ENCODE measurements at regions not wholly inside any gene's neighbourhood (a gene's known extent, or its start where the extent isn't known, plus 50 kb on each side); places are given as distances from the start of the nearest gene placed in this dataset.

GRCh38 chr6:112979830-112980229 is 632.7 kb downstream of the RFPL4B start:
- peak; percentile 50 for DNase-seq (ENCODE audit: low read depth, low spot score)
- TF ChIP-seq POLR2AphosphoS5 (IDR thresholded peaks at IDR 0.05; ENCODE audit: borderline replicate concordance, low read depth, low read length) = no peak

DNA sequence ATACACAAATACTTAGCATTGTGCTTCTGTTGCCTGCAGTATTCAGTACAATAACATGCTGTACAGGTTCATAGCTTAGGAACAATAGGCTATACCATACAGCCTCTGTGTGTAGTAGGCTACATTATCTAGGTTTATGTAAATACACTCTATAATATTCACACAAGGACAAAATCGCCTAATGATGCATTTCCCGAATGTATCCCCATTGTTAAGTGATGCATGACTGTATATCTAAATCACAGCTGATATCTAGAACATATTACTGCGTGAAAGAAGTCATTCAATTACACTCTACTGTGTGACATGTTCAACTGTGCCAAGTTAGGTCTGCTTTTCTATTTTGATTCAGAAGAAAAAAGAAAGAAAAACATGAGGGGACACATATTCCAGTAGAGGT is 633.5 kb downstream of the RFPL4B start:
- H3K9ac ChIP-seq (ENCODE audit: insufficient read length) = no peak overlapping the region
- H3K27ac ChIP-seq = no peak overlapping the region
- no peak for TF ChIP-seq EZH2 (IDR thresholded peaks at IDR 0.05)
- TF ChIP-seq FOXP2 (optimal IDR thresholded peaks at IDR 0.05; ENCODE audit: control extremely low read depth, extremely low read length, insufficient read depth) = no peak
- TF ChIP-seq POLR2AphosphoS5 (IDR thresholded peaks at IDR 0.05; ENCODE audit: borderline replicate concordance, low read depth, low read length) = no peak
- H3K9me3 ChIP-seq (ENCODE audit: low read depth, low read length) = no peaks in the 10 kb centered on the region
- no peak overlapping the region for H3K4me3 ChIP-seq
- H3K36me3 ChIP-seq (ENCODE audit: insufficient read depth, low read length) = no peaks in the 10 kb centered on the region
- no peak for DNase-seq (ENCODE audit: low read depth, low spot score)

More at GRCh38 chr6:112979830-112980229, 632.7 kb downstream of the RFPL4B start:
- no peak overlapping the region for H3K27ac ChIP-seq
- no peak overlapping the region for H3K4me3 ChIP-seq
- no peak overlapping the region for H3K9ac ChIP-seq (ENCODE audit: insufficient read length)
- H3K9me3 ChIP-seq (ENCODE audit: low read depth, low read length) = no peaks in the 10 kb centered on the region
- H3K36me3 ChIP-seq (ENCODE audit: insufficient read depth, low read length) = no peaks in the 10 kb centered on the region

DNA sequence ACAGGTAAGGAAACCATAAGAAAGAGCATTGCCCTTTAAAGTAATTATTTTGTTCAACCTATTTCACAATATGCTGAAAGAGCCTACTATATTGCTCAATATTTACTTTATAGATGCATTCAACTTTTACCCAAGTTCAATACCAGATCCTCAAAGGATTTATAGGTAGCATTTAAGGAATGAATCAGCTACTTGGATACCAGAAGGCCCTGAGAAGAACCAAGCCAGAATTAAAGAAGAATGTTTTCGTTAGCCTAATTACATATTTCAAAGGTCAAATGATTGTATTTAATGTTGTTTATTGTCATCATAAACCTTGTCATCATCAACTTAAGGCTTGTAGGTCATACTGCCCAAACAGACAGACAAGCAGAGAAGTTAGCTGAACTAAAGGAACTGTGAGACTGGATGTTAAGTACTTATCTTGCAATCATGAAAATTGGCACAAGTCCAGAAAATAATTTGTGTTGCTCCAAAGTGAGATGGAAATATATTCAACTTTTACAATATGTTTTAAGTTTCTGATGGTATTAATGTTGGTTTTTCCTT is 636.7 kb downstream of the RFPL4B start:
- no peaks in the 10 kb centered on the region for H3K9me3 ChIP-seq (ENCODE audit: low read depth, low read length)
- H3K9ac ChIP-seq (ENCODE audit: insufficient read length) = no peak overlapping the region
- no peak for TF ChIP-seq POLR2AphosphoS5 (IDR thresholded peaks at IDR 0.05; ENCODE audit: borderline replicate concordance, low read depth, low read length)
- no peak for TF ChIP-seq FOXP2 (optimal IDR thresholded peaks at IDR 0.05; ENCODE audit: control extremely low read depth, extremely low read length, insufficient read depth)
- TF ChIP-seq EZH2 (IDR thresholded peaks at IDR 0.05) = no peak
- H3K36me3 ChIP-seq (ENCODE audit: insufficient read depth, low read length) = no peaks in the 10 kb centered on the region
- H3K4me3 ChIP-seq = no peak overlapping the region
- DNase-seq (ENCODE audit: low read depth, low spot score) = no peak
- no peak overlapping the region for H3K27ac ChIP-seq

DNA sequence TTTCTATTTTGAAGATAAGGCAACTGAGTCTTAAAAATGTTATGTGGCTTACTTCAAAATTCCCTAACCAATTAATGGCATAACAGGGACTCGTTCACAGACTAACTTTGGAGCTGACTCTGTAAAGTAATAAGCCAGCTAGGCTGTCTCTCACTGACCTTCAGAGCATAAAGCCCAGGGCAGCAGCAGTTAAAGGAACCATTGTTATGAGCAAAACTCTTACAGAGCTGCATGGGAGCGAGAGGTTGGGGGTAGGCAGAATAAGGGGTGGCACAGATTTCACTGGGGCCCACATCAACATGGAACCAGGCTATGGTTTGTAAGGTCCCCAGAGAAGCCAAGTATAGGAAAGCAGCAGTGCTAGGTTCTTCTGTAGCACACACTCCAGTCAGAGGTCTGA is 637.8 kb downstream of the RFPL4B start:
- Histone ChIP-seq H3K9ac (ENCODE audit: insufficient read length) (no peak overlapping the region), H3K4me3 (no peak overlapping the region), H3K9me3 (ENCODE audit: low read depth, low read length) (no peaks in the 10 kb centered on the region), H3K36me3 (ENCODE audit: insufficient read depth, low read length) (no peaks in the 10 kb centered on the region), H3K27ac (no peak overlapping the region)
- TF ChIP-seq FOXP2 (optimal IDR thresholded peaks at IDR 0.05; ENCODE audit: control extremely low read depth, extremely low read length, insufficient read depth) (no peak), POLR2AphosphoS5 (IDR thresholded peaks at IDR 0.05; ENCODE audit: borderline replicate concordance, low read depth, low read length) (no peak), EZH2 (IDR thresholded peaks at IDR 0.05) (no peak)
- DNase-seq (ENCODE audit: low read depth, low spot score) = no peak

GRCh38 chr6:112986321-112986720 is 639.2 kb downstream of the RFPL4B start:
- Histone ChIP-seq H3K27ac (0 out of 2 replicates have a peak overlapping the region, but pooled peaks have one; percentile 8), H3K4me3 (no peak overlapping the region), H3K36me3 (ENCODE audit: insufficient read depth, low read length) (no peaks in the 10 kb centered on the region), H3K9ac (ENCODE audit: insufficient read length) (no peak overlapping the region), H3K9me3 (ENCODE audit: low read depth, low read length) (no peaks in the 10 kb centered on the region)
- no peak for DNase-seq (ENCODE audit: low read depth, low spot score)
- no peak for TF ChIP-seq POLR2AphosphoS5 (IDR thresholded peaks at IDR 0.05; ENCODE audit: borderline replicate concordance, low read depth, low read length)
- no peak for TF ChIP-seq FOXP2 (optimal IDR thresholded peaks at IDR 0.05; ENCODE audit: control extremely low read depth, extremely low read length, insufficient read depth)
- TF ChIP-seq EZH2 (IDR thresholded peaks at IDR 0.05) = no peak

GRCh38 chr6:112988748-112989147 is 641.6 kb downstream of the RFPL4B start:
- TF ChIP-seq POLR2AphosphoS5 (IDR thresholded peaks at IDR 0.05; ENCODE audit: borderline replicate concordance, low read depth, low read length) (no peak), EZH2 (IDR thresholded peaks at IDR 0.05) (no peak), FOXP2 (optimal IDR thresholded peaks at IDR 0.05; ENCODE audit: control extremely low read depth, extremely low read length, insufficient read depth) (no peak)
- Histone ChIP-seq H3K27ac (no peak overlapping the region), H3K36me3 (ENCODE audit: insufficient read depth, low read length) (no peaks in the 10 kb centered on the region), H3K9me3 (ENCODE audit: low read depth, low read length) (no peaks in the 10 kb centered on the region), H3K4me3 (no peak overlapping the region), H3K9ac (ENCODE audit: insufficient read length) (no peak overlapping the region)
- no peak for DNase-seq (ENCODE audit: low read depth, low spot score)

GRCh38 chr6:112990971-112991370 is 643.8 kb downstream of the RFPL4B start:
- Histone ChIP-seq H3K27ac (no peak overlapping the region), H3K4me3 (no peak overlapping the region), H3K9ac (ENCODE audit: insufficient read length) (no peak overlapping the region), H3K36me3 (ENCODE audit: insufficient read depth, low read length) (no peaks in the 10 kb centered on the region), H3K9me3 (ENCODE audit: low read depth, low read length) (no peaks in the 10 kb centered on the region)
- TF ChIP-seq POLR2AphosphoS5 (IDR thresholded peaks at IDR 0.05; ENCODE audit: borderline replicate concordance, low read depth, low read length) (no peak), FOXP2 (optimal IDR thresholded peaks at IDR 0.05; ENCODE audit: control extremely low read depth, extremely low read length, insufficient read depth) (no peak), EZH2 (IDR thresholded peaks at IDR 0.05) (no peak)
- DNase-seq (ENCODE audit: low read depth, low spot score) = no peak

- Histone ChIP-seq H3K9me3 (ENCODE audit: low read depth, low read length) (no peaks in the 10 kb centered on the region), H3K36me3 (ENCODE audit: insufficient read depth, low read length) (no peaks in the 10 kb centered on the region), H3K9ac (ENCODE audit: insufficient read length) (no peak overlapping the region), H3K4me3 (no peak overlapping the region), H3K27ac (no peak overlapping the region)
- TF ChIP-seq POLR2AphosphoS5 (IDR thresholded peaks at IDR 0.05; ENCODE audit: borderline replicate concordance, low read depth, low read length) (no peak), FOXP2 (optimal IDR thresholded peaks at IDR 0.05; ENCODE audit: control extremely low read depth, extremely low read length, insufficient read depth) (no peak), EZH2 (IDR thresholded peaks at IDR 0.05) (no peak)
- no peak for DNase-seq (ENCODE audit: low read depth, low spot score)
Observed at GRCh38 chr6:112991912-112992311, 644.8 kb downstream of the RFPL4B start.

DNA sequence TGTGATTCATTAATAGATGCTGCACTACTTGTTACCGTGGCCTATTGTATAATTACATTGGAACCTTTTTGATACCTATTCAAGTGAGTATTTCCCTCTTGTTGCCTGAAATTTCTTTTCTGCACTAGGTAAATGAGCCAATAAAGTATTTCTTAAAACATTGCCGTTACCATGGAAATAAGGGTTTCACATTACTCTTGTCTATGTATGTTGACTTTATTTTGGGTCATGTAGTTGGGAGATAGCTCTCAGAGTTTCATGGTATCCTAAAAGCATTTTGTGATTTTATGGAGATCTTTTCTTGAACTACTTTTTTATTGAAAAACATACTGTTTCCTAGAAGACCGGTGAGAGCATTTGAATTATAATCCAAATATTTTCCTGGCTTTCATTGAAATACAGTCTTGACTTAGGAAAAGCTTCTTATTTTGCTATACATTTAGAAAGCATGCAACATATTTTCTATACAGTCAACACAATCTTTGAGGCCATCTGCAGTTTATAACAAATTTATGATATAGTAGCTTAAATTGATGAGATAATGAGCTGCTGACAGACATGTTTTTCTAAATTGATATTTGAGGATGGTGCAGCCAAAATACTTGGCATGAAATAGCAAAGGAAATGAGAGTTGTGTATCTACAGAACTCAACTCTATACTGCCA is 650.4 kb downstream of the RFPL4B start:
- TF ChIP-seq FOXP2 (optimal IDR thresholded peaks at IDR 0.05; ENCODE audit: control extremely low read depth, extremely low read length, insufficient read depth) (no peak), POLR2AphosphoS5 (IDR thresholded peaks at IDR 0.05; ENCODE audit: borderline replicate concordance, low read depth, low read length) (no peak), EZH2 (IDR thresholded peaks at IDR 0.05) (no peak)
- Histone ChIP-seq H3K4me3 (no peak overlapping the region), H3K36me3 (ENCODE audit: insufficient read depth, low read length) (no peaks in the 10 kb centered on the region), H3K9me3 (ENCODE audit: low read depth, low read length) (no peaks in the 10 kb centered on the region), H3K9ac (ENCODE audit: insufficient read length) (no peak overlapping the region), H3K27ac (no peak overlapping the region)
- DNase-seq (ENCODE audit: low read depth, low spot score) = no peak

Data from SK-N-MC (cell line).